ENCODE measurements at regions not wholly inside any gene's neighbourhood (a gene's known extent, or its start where the extent isn't known, plus 50 kb on each side); places are given as distances from the start of the nearest gene placed in this dataset.

GRCh38 chr5:52466113-52466512 lies 321.6 kb upstream of the ITGA1 start:
- Histone ChIP-seq H3K4me3 (no peak overlapping the region), H3K4me1 (no peaks in the 10 kb centered on the region), H3K27me3 (no peaks in the 10 kb centered on the region), H3K9me3 (no peaks in the 10 kb centered on the region), H3K27ac (no peak overlapping the region), H3K36me3 (no peaks in the 10 kb centered on the region)
- intact Hi-C loops (cut with DNase I; ENCODE audit: low total_unique reads) = no loop called here
- no peak for TF ChIP-seq CTCF (IDR thresholded peaks at IDR 0.05)
- DNase-seq = no peak

DNA sequence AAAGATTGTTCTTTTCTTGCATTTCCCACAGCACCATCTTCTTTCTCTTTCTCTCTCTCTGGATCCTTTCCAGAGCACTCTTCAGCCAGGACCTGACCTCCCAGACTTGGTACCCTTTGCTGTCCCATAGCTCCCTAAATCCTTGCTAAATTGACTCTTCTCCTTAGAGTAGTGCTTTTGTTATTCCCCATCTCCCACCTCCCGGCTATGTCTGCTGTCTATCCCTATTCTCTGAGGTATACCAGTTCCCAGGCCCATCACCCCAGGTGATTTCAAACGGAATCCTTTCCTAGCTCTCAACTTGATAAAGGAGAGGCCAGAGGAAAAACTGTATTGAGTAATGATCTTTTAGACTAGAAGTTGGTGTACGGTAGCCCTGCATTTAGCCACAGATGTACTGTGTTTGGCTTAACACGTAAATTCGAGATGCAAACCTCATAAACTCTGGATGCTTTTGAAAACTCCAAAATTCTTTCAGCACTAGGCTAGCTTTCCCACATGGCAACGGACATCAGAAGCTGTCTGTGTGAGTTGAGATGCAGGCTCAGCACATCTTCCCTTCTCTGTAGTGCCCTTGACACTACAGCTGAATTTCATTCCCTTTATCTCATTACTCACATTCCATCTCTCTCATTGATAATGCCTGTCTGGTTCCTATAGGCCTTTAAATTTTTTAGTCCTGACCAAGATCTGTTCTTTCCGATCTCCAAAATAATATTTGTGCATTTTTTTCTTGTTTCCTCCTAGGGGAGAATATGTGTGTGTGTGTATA lies 320.8 kb upstream of the ITGA1 start:
- H3K4me1 ChIP-seq = no peaks in the 10 kb centered on the region
- H3K27me3 ChIP-seq = no peaks in the 10 kb centered on the region
- H3K36me3 ChIP-seq = no peaks in the 10 kb centered on the region
- no peak overlapping the region for H3K4me3 ChIP-seq
- TF ChIP-seq CTCF (IDR thresholded peaks at IDR 0.05) = no peak
- intact Hi-C loops (cut with DNase I; ENCODE audit: low total_unique reads) = no loop called here
- DNase-seq = no peak
- no peaks in the 10 kb centered on the region for H3K9me3 ChIP-seq
- H3K27ac ChIP-seq = no peak overlapping the region

DNA sequence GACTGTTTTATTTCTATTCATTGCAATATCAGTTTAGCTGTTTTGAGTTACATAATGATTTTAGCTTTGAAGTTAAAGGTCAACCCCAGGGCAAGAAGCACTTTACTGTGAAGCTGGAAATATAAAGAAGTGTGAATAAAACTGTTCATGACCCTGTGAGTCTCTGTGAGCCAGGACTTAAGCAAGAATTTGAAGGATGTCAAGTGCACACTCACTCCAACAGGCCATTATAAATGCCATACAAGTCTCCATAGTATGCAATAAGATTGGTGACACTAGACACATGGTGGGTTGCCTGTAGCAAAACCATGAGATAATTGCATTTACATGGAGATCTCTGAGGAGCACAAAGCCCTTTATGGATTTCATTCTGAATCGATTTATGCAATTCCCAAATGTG lies 318.7 kb upstream of the ITGA1 start:
- no peak for DNase-seq
- Histone ChIP-seq H3K4me1 (no peaks in the 10 kb centered on the region), H3K9me3 (no peaks in the 10 kb centered on the region), H3K27ac (no peak overlapping the region), H3K36me3 (no peaks in the 10 kb centered on the region), H3K27me3 (no peaks in the 10 kb centered on the region), H3K4me3 (no peak overlapping the region)
- intact Hi-C loops (cut with DNase I; ENCODE audit: low total_unique reads) = no loop called here
- no peak for TF ChIP-seq CTCF (IDR thresholded peaks at IDR 0.05)

GRCh38 chr5:52469420-52469819 lies 318.3 kb upstream of the ITGA1 start:
- Histone ChIP-seq H3K9me3 (no peaks in the 10 kb centered on the region), H3K27ac (no peak overlapping the region), H3K27me3 (no peaks in the 10 kb centered on the region), H3K4me3 (no peak overlapping the region), H3K4me1 (no peaks in the 10 kb centered on the region), H3K36me3 (no peaks in the 10 kb centered on the region)
- no peak for DNase-seq
- TF ChIP-seq CTCF (IDR thresholded peaks at IDR 0.05) = no peak
- intact Hi-C loops (cut with DNase I; ENCODE audit: low total_unique reads) = no loop called here

- H3K9me3 ChIP-seq = no peaks in the 10 kb centered on the region
- DNase-seq = no peak
Measured at GRCh38 chr5:52469835-52470234, 317.9 kb upstream of the ITGA1 start.

More at GRCh38 chr5:52469835-52470234, 317.9 kb upstream of the ITGA1 start:
- TF ChIP-seq CTCF (IDR thresholded peaks at IDR 0.05) = no peak
- no peaks in the 10 kb centered on the region for H3K36me3 ChIP-seq
- no peak overlapping the region for H3K4me3 ChIP-seq
- H3K27ac ChIP-seq = no peak overlapping the region
- H3K27me3 ChIP-seq = no peaks in the 10 kb centered on the region
- no peaks in the 10 kb centered on the region for H3K4me1 ChIP-seq
- intact Hi-C loops (cut with DNase I; ENCODE audit: low total_unique reads) = no loop called here

All from tibial artery (tissue), 4 donors.